Left ventricle myocardium inferior (tissue), 1 donor: ENCODE measurements at regions not wholly inside any gene's neighbourhood (a gene's known extent, or its start where the extent isn't known, plus 50 kb on each side); places are given as distances from the start of the nearest gene placed in this dataset.

ENCODE experiments used
- DNase-seq: peaks from one replicate; pipeline ENCODE4 v3.0.0-alpha.2; 2020
- H3K27ac ChIP-seq: fragments of 200-600 bp; replicated peaks from 2 replicates; pipeline ENCODE4 v1.8.0; 2021
- H3K27me3 ChIP-seq: fragments of 200-600 bp; 2 replicates; pipeline ENCODE4 v1.8.0; 2021; ENCODE audit warnings: low read depth
- H3K36me3 ChIP-seq: fragments of 200-600 bp; 2 replicates; pipeline ENCODE4 v1.8.0; 2021
- H3K4me1 ChIP-seq: fragments of 200-600 bp; 2 replicates; pipeline ENCODE4 v1.8.0; 2021
- H3K4me3 ChIP-seq: fragments of 200-600 bp; 2 replicates; pipeline ENCODE4 v1.8.0; 2021; ENCODE audit warnings: mild to moderate bottlenecking, moderate library complexity
- H3K9me3 ChIP-seq: fragments of 200-600 bp; replicated peaks from 2 replicates; pipeline ENCODE4 v1.8.0; 2021
- intact Hi-C: fragments of 100-400 bp; cut with micrococcal nuclease; formaldehyde crosslinking; loops from one replicate; pipeline ENCODE4 v1.11.0; 2022
- TF ChIP-seq, protein P1 (sequence below): fragments of 200-600 bp; IDR thresholded peaks from 2 replicates; pipeline ENCODE4 v1.8.0; 2021; ENCODE audit warnings: antibody characterized with exemption, mild to moderate bottlenecking, borderline replicate concordance
- donor health status: DM: no; HTN: yes; CAD: no; lungs with severe emphysema.

- Histone ChIP-seq H3K4me1 (no peaks in the 10 kb centered on the region), H3K36me3 (no peaks in the 10 kb centered on the region), H3K4me3 (no peak overlapping the region), H3K27me3 (no peaks in the 10 kb centered on the region), H3K27ac (no peak overlapping the region), H3K9me3 (peaks cover 22% of the 10 kb centered on the region)
- TF ChIP-seq, protein P1, sequence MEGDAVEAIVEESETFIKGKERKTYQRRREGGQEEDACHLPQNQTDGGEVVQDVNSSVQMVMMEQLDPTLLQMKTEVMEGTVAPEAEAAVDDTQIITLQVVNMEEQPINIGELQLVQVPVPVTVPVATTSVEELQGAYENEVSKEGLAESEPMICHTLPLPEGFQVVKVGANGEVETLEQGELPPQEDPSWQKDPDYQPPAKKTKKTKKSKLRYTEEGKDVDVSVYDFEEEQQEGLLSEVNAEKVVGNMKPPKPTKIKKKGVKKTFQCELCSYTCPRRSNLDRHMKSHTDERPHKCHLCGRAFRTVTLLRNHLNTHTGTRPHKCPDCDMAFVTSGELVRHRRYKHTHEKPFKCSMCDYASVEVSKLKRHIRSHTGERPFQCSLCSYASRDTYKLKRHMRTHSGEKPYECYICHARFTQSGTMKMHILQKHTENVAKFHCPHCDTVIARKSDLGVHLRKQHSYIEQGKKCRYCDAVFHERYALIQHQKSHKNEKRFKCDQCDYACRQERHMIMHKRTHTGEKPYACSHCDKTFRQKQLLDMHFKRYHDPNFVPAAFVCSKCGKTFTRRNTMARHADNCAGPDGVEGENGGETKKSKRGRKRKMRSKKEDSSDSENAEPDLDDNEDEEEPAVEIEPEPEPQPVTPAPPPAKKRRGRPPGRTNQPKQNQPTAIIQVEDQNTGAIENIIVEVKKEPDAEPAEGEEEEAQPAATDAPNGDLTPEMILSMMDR = no peak
- intact Hi-C loops = no loop called here
- DNase-seq = no peak
Observed at GRCh38 chr18:77803024-77803423, 553.4 kb downstream of the GALR1 start.

DNA sequence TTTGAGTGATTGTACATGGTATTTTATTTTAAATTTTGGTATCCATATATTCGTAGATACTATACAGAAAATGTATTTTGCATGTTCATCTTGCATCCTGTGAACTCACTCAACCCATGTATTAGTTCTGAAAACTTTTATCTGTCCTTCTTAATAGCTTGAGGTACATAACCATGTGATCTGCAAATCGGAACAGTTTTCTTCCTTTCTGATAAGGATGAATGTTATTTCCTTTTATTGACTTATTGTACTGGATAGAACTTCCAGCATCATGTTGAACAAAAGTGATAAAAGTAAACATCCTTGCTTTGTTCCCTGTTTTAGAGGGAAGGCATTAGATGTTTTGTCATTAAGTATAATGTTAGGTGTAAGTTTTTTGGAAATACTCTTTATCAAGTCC is 554.7 kb downstream of the GALR1 start:
- Histone ChIP-seq H3K36me3 (no peaks in the 10 kb centered on the region), H3K27me3 (peaks cover under 1% of the 10 kb centered on the region), H3K27ac (no peak overlapping the region), H3K4me1 (no peaks in the 10 kb centered on the region), H3K4me3 (no peak overlapping the region), H3K9me3 (peaks cover 15% of the 10 kb centered on the region)
- no peak for DNase-seq
- intact Hi-C loops = no loop called here
- TF ChIP-seq, protein P1 = no peak

DNA sequence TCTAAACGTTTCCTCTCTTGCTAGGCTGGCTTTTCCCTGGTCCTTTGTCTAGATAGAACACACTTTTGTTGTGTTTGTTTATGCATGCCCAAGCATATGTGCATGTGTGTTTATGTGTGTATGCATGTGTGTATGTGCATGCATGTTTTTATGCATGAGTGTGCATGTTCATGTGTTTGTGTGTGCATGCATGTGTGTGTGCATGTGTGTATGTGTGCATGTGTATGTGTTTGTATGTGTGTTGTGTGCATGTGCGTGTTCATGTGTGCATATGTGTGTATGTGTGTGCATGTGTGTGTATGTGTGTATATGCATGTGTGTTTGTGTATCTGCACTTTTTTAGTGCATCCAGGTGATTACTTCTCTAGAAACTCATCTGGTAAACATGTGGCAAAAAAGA is 558.0 kb downstream of the GALR1 start:
- H3K36me3 ChIP-seq = no peaks in the 10 kb centered on the region
- no peaks in the 10 kb centered on the region for H3K4me1 ChIP-seq
- H3K27ac ChIP-seq = no peak overlapping the region
- no peak overlapping the region for H3K4me3 ChIP-seq
- DNase-seq = no peak
- TF ChIP-seq, protein P1 = no peak
- peaks cover 5% of the 10 kb centered on the region for H3K27me3 ChIP-seq
- intact Hi-C loops = no loop called here
- peaks cover 8% of the 10 kb centered on the region for H3K9me3 ChIP-seq

GRCh38 chr18:77811503-77811902 is 561.9 kb downstream of the GALR1 start:
- no peak overlapping the region for H3K4me3 ChIP-seq
- TF ChIP-seq, protein P1 = no peak
- H3K27me3 ChIP-seq = peaks cover 5% of the 10 kb centered on the region
- H3K27ac ChIP-seq = no peak overlapping the region
- no peaks in the 10 kb centered on the region for H3K4me1 ChIP-seq
- no peaks in the 10 kb centered on the region for H3K36me3 ChIP-seq
- H3K9me3 ChIP-seq = peaks cover 13% of the 10 kb centered on the region
- intact Hi-C loops = no loop called here
- DNase-seq = no peak

- DNase-seq = no peak
- H3K27ac ChIP-seq = no peak overlapping the region
- H3K36me3 ChIP-seq = no peaks in the 10 kb centered on the region
- intact Hi-C loops = no loop called here
- no peak overlapping the region for H3K4me3 ChIP-seq
- H3K27me3 ChIP-seq = no peaks in the 10 kb centered on the region
- peaks cover 13% of the 10 kb centered on the region for H3K9me3 ChIP-seq
- TF ChIP-seq, protein P1 = no peak
- H3K4me1 ChIP-seq = no peaks in the 10 kb centered on the region
Observed at GRCh38 chr18:77815666-77816338, 566.2 kb downstream of the GALR1 start.
